HG03442 (cell line): ENCODE measurements at regions not wholly inside any gene's neighbourhood (a gene's known extent, or its start where the extent isn't known, plus 50 kb on each side); places are given as distances from the start of the nearest gene placed in this dataset.

Experiments used
- ATAC-seq: cut with Tn5 transposase; IDR thresholded peaks from one replicate; pipeline ENCODE4 v1.9.1; 2021; ENCODE audit warnings: mild to moderate bottlenecking, moderate library complexity; ENCODE audit not compliant: unreplicated experiment

GRCh38 chr14:35456261-35456660 is 51.7 kb upstream of the NFKBIA start:
- ATAC-seq, result no peak

DNA sequence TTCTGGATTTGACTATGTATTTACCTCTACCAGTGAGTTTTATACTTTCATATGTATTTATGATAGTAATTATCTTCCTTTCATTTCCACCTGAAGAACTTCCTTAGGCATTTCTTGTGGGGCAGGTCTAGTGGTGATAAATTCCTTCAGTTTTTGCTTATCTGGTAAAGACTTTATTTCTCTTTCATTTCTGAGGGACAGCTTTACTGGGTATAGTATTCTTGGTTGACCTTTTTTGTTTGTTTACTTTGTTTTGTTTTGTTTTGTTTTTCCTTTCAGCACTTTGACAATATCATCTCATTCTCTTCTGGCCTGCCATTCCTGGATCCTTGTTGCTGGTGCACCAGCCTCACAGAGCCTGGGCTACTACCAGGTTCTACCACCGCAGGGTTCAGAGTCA is 53.9 kb upstream of the NFKBIA start:
- no peak for ATAC-seq

DNA sequence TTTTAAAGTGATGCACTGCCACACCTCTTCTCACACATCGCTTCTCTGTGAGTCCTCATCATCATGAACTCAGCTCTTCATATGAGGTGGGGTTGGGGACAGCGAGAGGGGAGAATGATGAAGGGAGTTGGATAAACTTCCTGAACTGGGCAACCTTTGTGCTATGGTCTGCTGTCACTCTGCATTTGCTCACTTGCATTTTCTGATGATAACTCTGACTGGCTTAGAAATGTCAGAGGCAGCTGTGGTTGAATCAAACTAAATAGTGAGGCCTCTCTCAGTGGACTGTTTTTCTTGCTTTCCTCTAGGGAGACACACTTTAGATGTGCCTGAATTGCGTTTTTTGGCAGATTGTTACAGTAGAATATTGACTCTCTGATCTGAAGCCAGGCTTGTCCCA is 55.2 kb upstream of the NFKBIA start:
- no peak for ATAC-seq

DNA sequence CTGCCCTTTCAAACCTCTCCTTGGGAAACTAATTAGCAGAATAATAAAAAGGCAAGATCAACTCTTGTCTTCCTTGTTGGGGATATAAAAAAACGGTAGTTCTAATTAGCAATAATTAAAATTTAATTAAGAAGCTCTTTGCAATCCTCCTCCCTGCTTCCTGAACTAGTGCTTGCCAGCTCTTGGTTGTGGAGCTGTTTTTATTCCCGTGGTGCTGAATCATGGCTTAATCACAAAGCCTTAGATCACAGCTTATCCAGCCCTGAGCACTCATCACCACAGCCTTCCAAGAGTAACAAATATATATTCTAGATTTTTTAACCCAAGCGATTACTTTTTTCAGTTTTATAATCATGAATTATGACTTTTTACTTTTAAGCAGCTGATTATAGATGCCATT is 63.2 kb upstream of the INSM2 start:
- no peak for ATAC-seq

DNA sequence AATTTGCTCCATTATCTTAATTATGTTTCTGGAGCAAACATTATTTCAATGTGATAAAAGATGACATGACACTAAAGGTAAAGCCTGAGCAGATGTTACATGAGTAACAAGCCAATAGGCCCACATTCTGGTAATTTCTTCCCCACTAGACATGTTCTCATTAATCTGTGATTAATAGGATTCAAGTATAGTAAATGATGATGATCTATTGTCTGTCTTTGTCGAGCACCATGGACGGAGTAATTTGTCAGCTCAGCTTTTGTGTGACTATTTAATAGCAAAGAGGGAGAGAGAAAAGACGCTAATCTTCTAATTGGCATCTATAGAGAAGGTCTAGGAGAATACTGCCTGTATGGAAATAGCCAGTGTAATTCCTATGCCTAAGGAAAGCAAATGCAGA is 62.2 kb upstream of the INSM2 start:
- ATAC-seq, result no peak

DNA sequence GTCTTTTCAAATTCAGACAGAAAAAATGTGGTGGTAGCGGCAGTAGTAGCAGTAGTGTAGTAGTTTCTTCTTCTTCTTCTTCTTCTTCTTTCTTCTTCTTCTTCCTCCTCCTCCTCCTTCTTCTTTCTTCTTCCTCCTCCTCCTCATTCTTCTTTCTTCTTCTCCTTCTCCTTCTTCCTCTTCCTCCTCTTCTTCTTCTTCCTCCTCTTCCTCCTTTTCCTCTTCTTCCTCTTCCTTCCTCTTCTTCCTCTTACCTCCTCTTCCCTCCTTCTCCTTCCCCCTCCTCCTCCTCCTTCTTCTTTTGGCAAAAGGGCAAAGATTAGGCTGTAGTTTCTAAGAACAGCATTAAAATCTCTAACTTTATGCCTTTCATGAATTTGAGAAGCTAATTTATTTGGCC is 59.6 kb upstream of the INSM2 start:
- no peak for ATAC-seq

- ATAC-seq, result peak; percentile 96
Observed at GRCh38 chr14:35480119-35480769, 53.7 kb upstream of the INSM2 start.

GRCh38 chr14:35482994-35483515 is 50.9 kb upstream of the INSM2 start:
- ATAC-seq, result no peak
